NB4 (cell line): ENCODE measurements at regions not wholly inside any gene's neighbourhood (a gene's known extent, or its start where the extent isn't known, plus 50 kb on each side); places are given as distances from the start of the nearest gene placed in this dataset.
A peak's percentile ranks its signal among the peaks of the same experiment; 100 is the strongest.

ENCODE experiments used
- DNase-seq: peaks from one replicate; pipeline ENCODE4 v3.0.0; 2010; ENCODE audit warnings: low read depth
- H3K4me3 ChIP-seq: one replicate; pipeline ENCODE4 v1.5.1; 2011; ENCODE audit warnings: mild to moderate bottlenecking, low read depth, low read length, moderate library complexity
- CTCF ChIP-seq: IDR thresholded peaks from one replicate; pipeline ENCODE4 v1.5.1; 2012; ENCODE audit warnings: low read depth, low read length
- MAX ChIP-seq: IDR thresholded peaks from 2 replicates; pipeline ENCODE4 v1.6.1; 2011; ENCODE audit warnings: low read depth, low read length
- MYC ChIP-seq: IDR thresholded peaks from 2 replicates; pipeline ENCODE4 v1.6.1; 2011; ENCODE audit warnings: low read depth, low read length
- POLR2A ChIP-seq: IDR thresholded peaks from 2 replicates; pipeline ENCODE4 v1.6.1; 2011; ENCODE audit warnings: mild to moderate bottlenecking; ENCODE audit not compliant: insufficient read length; ENCODE audit errors: extremely low read depth

DNA sequence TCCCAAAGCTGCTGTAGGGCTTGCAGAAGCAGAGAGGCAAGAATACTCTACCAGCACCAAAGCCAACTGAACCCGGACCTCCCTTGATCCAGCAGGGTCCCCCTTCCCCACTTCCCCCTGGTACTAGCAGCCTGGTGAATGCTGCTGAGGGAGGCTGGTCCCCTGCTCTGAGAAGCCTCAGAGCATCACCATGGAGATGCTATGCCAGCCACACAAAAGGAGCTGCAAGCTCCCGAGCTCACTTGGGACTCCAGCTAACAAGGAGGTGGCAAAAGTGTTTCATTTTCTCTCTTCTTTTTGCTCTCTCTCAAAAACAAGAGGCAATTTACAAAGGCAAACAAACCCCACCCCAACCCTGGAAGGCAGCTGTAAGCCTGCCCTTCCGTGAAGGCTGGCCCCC, 509.8 kb downstream of the BUD13 start:
- TF ChIP-seq MAX (no peak), CTCF (no peak), MYC (no peak), POLR2A (no peak)
- H3K4me3 ChIP-seq: no peak overlapping the region
- DNase-seq: no peak

DNA sequence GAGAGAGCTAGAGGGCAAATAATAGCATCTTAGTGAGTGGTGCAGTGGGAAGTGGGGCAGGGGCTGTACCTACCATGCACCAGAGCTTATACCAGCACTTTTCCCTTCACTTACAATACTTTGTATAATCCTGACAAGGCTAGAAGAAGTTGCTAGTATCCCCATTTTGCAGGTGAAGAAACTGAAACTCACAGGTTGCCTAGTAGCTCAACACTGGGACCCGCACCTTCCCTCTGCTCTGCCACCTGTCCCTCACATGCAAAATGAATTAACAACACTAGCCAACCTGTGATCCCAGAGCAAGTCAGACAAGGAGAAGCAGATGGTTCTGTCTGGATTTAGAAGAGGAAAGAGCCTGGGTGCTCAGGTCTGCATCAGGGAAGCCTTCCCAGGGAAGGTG, 510.4 kb downstream of the BUD13 start:
- no peak overlapping the region for H3K4me3 ChIP-seq
- no peak for TF ChIP-seq MYC
- TF ChIP-seq POLR2A: no peak
- no peak for TF ChIP-seq CTCF
- no peak for TF ChIP-seq MAX
- DNase-seq: no peak

DNA sequence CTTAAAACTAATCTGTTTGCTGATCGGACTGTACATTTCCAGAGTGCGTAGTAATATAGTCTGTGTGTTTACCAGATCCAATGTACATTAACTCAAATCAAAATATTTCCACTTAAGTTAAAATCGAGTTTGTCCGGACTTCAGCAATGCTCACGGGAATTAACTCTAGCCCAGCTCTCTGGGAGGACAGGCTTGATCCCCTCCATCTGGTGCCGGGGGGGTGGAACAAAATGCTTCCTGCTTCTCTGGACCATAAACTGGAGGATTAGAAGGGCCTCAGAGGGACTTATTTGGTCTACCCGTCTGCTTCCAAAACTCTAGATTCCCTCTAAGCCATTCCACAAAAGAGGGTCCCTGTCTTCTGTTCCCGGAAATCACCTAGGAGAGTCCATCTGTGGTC, 511.2 kb downstream of the BUD13 start:
- no peak for TF ChIP-seq CTCF
- TF ChIP-seq POLR2A: no peak
- no peak for TF ChIP-seq MYC
- no peak for TF ChIP-seq MAX
- no peak overlapping the region for H3K4me3 ChIP-seq
- DNase-seq: no peak

GRCh38 chr11:116258821-116259220, 514.0 kb downstream of the BUD13 start:
- no peak for DNase-seq
- no peak overlapping the region for H3K4me3 ChIP-seq
- TF ChIP-seq CTCF (no peak), MYC (no peak)

DNA sequence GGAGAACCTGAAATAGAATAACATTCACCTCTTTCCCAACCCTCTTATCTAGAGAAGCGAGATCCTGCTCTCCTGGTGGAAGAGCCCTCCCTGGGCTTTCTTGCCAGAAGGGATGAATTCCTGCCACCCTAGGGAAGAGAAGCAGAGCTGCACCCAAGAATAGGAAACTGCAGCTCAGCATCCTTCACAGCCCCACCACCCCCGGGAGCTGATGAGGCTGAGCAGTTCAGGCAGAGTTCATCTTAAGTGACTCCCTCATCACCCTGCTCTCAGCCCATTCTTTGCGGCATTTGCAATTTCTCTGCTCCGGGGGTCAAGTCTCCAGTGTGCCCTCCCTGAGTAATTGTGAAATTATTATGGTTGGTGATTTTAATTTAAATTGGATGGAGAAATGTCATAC, 514.9 kb downstream of the BUD13 start:
- DNase-seq: no peak
- no peak for TF ChIP-seq POLR2A
- no peak for TF ChIP-seq MYC
- TF ChIP-seq CTCF: no peak
- TF ChIP-seq MAX: no peak
- no peak overlapping the region for H3K4me3 ChIP-seq

DNA sequence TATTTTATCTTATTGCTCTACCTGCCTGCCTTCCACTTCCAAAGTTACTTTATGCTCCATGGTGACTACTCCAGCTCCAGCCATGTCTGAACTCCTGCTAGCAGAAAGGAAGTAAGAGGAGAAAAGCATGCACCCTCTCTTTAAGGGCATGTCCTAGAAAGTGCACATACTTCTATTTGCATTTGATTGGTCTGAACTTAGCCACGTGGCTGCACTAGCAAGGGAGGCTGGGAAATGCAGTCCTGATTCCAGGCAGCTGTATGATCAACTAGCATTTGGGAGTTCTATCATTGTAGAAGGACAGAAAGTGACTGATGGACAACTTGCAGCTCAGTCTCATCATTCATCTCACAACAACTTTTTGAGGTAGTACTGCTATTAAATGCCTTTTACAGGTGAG, 515.7 kb downstream of the BUD13 start:
- no peak overlapping the region for H3K4me3 ChIP-seq
- TF ChIP-seq POLR2A (no peak), CTCF (no peak), MYC (no peak), MAX (peak; percentile 77)
- DNase-seq: peak; percentile 12
